Astrocyte (in vitro differentiated cells and primary cell): ENCODE measurements at regions not wholly inside any gene's neighbourhood (a gene's known extent, or its start where the extent isn't known, plus 50 kb on each side); places are given as distances from the start of the nearest gene placed in this dataset.

Experiments
- DNase-seq: peaks from one replicate; pipeline ENCODE4 v3.0.0-alpha.2; 2010; ENCODE audit warnings: low read depth
- FAIRE-seq: peaks from 2 replicates; lab custom pipeline; 2011; peaks lifted over from hg19 to GRCh38; lab: Jason Lieb, UNC
- H2AFZ ChIP-seq: 2 replicates; pipeline ENCODE4 v1.6.0; 2012; ENCODE audit warnings: low read depth, low read length, inconsistent platforms
- H3K27ac ChIP-seq: 2 replicates; pipeline ENCODE4 v1.5.1; 2011; ENCODE audit warnings: low read depth, low read length, inconsistent platforms
- H3K27me3 ChIP-seq: 2 replicates; pipeline ENCODE4 v1.6.0; 2011; ENCODE audit warnings: low read length, inconsistent platforms; ENCODE audit not compliant: insufficient read depth
- H3K36me3 ChIP-seq: 2 replicates; pipeline ENCODE4 v1.5.1; 2011; ENCODE audit warnings: low read length, inconsistent platforms; ENCODE audit not compliant: insufficient read depth
- H3K4me1 ChIP-seq: 2 replicates; pipeline ENCODE4 v1.5.1; 2011; ENCODE audit warnings: low read length, inconsistent platforms; ENCODE audit not compliant: insufficient read depth
- H3K4me2 ChIP-seq: 2 replicates; pipeline ENCODE4 v1.6.0; 2012; ENCODE audit warnings: low read length, inconsistent platforms
- H3K4me3 ChIP-seq: 2 replicates; pipeline ENCODE4 v1.5.1; 2011; ENCODE audit warnings: low read depth, mild to moderate bottlenecking, low read length, inconsistent platforms; ENCODE audit not compliant: insufficient read depth
- H3K79me2 ChIP-seq: 2 replicates; pipeline ENCODE4 v1.6.0; 2012; ENCODE audit warnings: mild to moderate bottlenecking, low read length, inconsistent platforms; ENCODE audit not compliant: insufficient read depth
- H3K9ac ChIP-seq: 2 replicates; pipeline ENCODE4 v1.6.0; 2012; ENCODE audit warnings: mild to moderate bottlenecking, low read length, inconsistent platforms
- H3K9me3 ChIP-seq: 2 replicates; pipeline ENCODE4 v1.5.1; 2012; ENCODE audit warnings: low read depth, mild to moderate bottlenecking, low read length, inconsistent platforms; ENCODE audit not compliant: insufficient read depth
- H4K20me1 ChIP-seq: 2 replicates; pipeline ENCODE4 v1.6.0; 2012; ENCODE audit warnings: low read length, inconsistent platforms; ENCODE audit not compliant: insufficient read depth
- H3K27ac Mint-ChIP-seq: one replicate; pipeline ENCODE4 v1.8.0; 2021; ENCODE audit warnings: mild to moderate bottlenecking, mixed read lengths; ENCODE audit not compliant: unreplicated experiment
- H3K27me3 Mint-ChIP-seq: one replicate; pipeline ENCODE4 v1.8.0; 2021; ENCODE audit warnings: low read depth, mixed read lengths; ENCODE audit not compliant: unreplicated experiment
- H3K36me3 Mint-ChIP-seq: one replicate; pipeline ENCODE4 v1.8.0; 2021; ENCODE audit warnings: low read depth, mixed read lengths; ENCODE audit not compliant: unreplicated experiment
- H3K4me1 Mint-ChIP-seq: one replicate; pipeline ENCODE4 v1.8.0; 2021; ENCODE audit warnings: low read depth, mixed read lengths; ENCODE audit not compliant: unreplicated experiment
- H3K4me3 Mint-ChIP-seq: one replicate; pipeline ENCODE4 v1.8.0; 2021; ENCODE audit warnings: mild to moderate bottlenecking, moderate library complexity, mixed read lengths; ENCODE audit not compliant: unreplicated experiment
- H3K9me3 Mint-ChIP-seq: one replicate; pipeline ENCODE4 v1.8.0; 2021; ENCODE audit warnings: mild to moderate bottlenecking, mixed read lengths; ENCODE audit not compliant: unreplicated experiment
- EZH2 ChIP-seq: IDR thresholded peaks from 2 replicates; pipeline ENCODE4 v1.6.1; 2012; ENCODE audit warnings: mild to moderate bottlenecking, low read length, inconsistent platforms; ENCODE audit not compliant: insufficient read depth
- TF ChIP-seq, protein P1 (sequence below): IDR thresholded peaks from 2 replicates; pipeline ENCODE4 v1.5.1; 2011; ENCODE audit warnings: low read depth, mild to moderate bottlenecking, inconsistent platforms, low read length, moderate library complexity; ENCODE audit not compliant: insufficient read depth

DNA sequence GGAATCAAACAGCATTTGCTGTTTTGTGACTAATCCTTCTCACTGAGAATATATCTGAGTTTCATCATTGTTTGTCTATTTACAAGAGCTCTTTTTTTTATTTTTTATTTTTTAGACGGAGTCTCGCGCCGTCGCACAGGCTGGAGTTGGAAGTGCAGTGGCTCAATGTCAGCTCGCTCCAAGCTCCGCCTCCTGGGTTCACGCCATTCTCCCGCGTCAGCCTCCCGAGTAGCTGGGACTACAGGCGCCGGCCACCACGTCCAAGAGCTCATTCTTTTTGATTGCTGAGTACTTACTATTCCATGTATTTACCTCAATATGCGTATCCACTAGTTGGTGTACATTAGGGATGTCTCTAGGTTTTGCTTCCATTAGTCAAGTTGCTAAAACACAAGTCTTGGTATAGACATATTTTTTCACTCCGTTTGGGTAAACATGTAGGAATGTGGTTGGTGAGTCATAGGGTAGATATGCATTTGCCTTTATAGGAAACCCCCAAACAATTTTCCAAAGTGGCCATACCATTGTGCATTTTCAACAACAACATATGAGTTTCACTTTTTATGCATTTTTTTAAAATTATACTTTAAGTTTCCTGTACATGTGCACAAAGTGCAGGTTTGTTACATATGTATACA, 1005.0 kb upstream of the CDH10 start:
- Histone ChIP-seq H3K4me2 (no peak overlapping the region), H3K4me3 (no peak overlapping the region), H4K20me1 (no peaks in the 10 kb centered on the region), H3K36me3 (no peaks in the 10 kb centered on the region), H3K79me2 (no peaks in the 10 kb centered on the region), H2AFZ (no peak overlapping the region), H3K9ac (no peak overlapping the region), H3K27me3 (no peaks in the 10 kb centered on the region), H3K9me3 (no peaks in the 10 kb centered on the region), H3K27ac (no peak overlapping the region), H3K4me1 (no peaks in the 10 kb centered on the region)
- TF ChIP-seq, protein P1, sequence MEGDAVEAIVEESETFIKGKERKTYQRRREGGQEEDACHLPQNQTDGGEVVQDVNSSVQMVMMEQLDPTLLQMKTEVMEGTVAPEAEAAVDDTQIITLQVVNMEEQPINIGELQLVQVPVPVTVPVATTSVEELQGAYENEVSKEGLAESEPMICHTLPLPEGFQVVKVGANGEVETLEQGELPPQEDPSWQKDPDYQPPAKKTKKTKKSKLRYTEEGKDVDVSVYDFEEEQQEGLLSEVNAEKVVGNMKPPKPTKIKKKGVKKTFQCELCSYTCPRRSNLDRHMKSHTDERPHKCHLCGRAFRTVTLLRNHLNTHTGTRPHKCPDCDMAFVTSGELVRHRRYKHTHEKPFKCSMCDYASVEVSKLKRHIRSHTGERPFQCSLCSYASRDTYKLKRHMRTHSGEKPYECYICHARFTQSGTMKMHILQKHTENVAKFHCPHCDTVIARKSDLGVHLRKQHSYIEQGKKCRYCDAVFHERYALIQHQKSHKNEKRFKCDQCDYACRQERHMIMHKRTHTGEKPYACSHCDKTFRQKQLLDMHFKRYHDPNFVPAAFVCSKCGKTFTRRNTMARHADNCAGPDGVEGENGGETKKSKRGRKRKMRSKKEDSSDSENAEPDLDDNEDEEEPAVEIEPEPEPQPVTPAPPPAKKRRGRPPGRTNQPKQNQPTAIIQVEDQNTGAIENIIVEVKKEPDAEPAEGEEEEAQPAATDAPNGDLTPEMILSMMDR, result no peak
- no peak for TF ChIP-seq EZH2
- FAIRE-seq (no peak), DNase-seq (no peak)
- peaks cover 10% of the 10 kb centered on the region for H3K9me3 Mint-ChIP-seq
- peak overlapping the region; percentile 48 for H3K27ac Mint-ChIP-seq
- H3K36me3 Mint-ChIP-seq, result no peaks in the 10 kb centered on the region
- H3K27me3 Mint-ChIP-seq, result no peaks in the 10 kb centered on the region
- H3K4me3 Mint-ChIP-seq, result no peak overlapping the region
- H3K4me1 Mint-ChIP-seq, result peaks cover 2% of the 10 kb centered on the region

DNA sequence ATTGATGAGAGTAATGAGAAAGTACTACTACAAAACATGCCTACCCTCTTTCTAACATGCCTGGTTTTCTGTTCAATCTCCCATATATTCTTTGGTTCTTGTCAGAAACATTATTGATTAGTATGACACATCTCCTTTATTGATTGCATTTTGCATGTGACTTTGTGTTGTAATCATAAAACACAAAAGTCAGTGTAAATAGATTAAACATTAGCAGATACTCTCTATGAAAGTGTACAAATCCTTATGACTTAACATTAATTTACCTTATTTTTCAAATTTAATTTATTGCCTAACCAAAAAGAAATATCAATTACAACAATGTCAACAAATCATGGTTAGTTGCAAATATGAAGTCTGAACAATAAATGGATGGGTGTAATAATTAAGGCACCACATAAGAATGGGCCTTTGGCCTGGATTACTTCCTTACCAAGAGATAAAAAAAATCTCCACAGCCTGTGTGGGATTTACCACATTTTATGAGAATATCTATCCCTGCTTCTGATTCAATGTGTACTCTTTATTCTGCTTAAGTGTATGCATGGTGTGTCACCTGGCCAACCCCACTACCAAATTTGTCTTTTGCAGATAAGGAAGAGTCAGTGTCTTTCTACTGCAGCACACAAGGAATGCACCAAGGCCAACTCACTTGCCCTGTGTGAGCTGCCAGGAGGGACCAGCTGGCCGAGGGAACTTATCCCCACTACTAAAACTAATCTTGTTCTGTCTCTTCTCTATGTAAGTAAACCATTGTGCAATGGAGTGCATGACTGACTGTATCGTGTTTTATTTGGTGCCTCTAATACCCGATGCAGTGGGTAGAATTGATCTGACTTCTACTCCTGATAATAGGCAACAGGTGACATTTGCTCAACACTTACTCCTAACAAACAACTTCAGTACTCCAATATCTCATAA, 1001.9 kb upstream of the CDH10 start:
- no peak for FAIRE-seq
- no peaks in the 10 kb centered on the region for H3K4me1 ChIP-seq
- Mint-ChIP-seq H3K4me1 (peaks cover 2% of the 10 kb centered on the region), H3K36me3 (no peaks in the 10 kb centered on the region), H3K27me3 (no peaks in the 10 kb centered on the region), H3K4me3 (no peak overlapping the region), H3K9me3 (peaks cover 10% of the 10 kb centered on the region), H3K27ac (no peak overlapping the region)
- no peak overlapping the region for H3K4me3 ChIP-seq
- no peaks in the 10 kb centered on the region for H3K27me3 ChIP-seq
- H3K4me2 ChIP-seq, result no peak overlapping the region
- DNase-seq, result no peak
- H3K79me2 ChIP-seq, result no peaks in the 10 kb centered on the region
- H3K9me3 ChIP-seq, result no peaks in the 10 kb centered on the region
- H3K36me3 ChIP-seq, result no peaks in the 10 kb centered on the region
- no peaks in the 10 kb centered on the region for H4K20me1 ChIP-seq
- no peak overlapping the region for H3K27ac ChIP-seq
- no peak for TF ChIP-seq EZH2
- TF ChIP-seq, protein P1, result no peak
- H3K9ac ChIP-seq, result no peak overlapping the region
- H2AFZ ChIP-seq, result no peak overlapping the region
